ENCODE measurements at regions not wholly inside any gene's neighbourhood (a gene's known extent, or its start where the extent isn't known, plus 50 kb on each side); places are given as distances from the start of the nearest gene placed in this dataset.
"Not testable (repeated sequence)": the region's sequence is repeated elsewhere in the genome, so short reads cannot be mapped to it uniquely, and the experiment has no call there.

DNA sequence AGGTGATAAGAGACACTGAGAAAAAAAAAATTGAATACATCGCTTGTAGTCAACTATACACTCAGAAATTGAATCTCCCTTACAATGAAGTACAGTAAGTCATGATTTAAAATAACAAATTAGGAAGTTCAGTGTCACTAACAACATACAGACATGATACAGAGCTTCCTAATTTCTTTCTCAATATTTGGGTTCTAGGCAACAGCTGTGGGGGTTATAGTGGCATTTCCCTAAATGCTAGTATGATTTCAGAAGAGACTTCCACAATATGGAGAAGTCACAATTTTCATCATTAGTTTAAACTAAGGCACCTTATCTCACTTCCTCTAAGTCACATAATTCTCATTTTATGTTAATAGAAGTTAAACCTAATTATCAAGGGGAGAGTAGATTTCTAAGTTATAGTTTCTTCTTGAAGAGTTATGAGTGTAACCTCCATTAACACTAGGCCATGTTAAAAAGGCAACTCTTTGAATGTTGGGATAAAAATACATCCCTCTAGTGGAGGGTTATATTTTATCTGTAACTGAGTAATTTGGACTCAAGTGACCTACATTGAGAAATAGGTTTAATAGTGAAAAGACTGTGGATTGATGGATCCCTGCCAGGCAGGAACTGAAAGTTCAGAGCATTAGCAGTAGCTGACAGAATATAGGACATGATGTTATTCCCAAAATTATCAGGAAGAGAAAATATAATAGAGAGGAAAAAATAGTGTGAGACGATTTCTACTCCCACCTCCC, 286.0 kb upstream of the SUCLG2 start:
- peak in 1 of 3 donors; percentile 14 for DNase-seq
- Mint-ChIP-seq H3K27ac (no peak overlapping the region), H3K36me3 (no peaks in the 10 kb centered on the region), H3K4me3 (no peak overlapping the region), H3K27me3 (ENCODE audit: low read depth in 3 of 3) (no peaks in the 10 kb centered on the region), H3K9me3 (peaks cover 0 to 4% (median 1%) of the 10 kb centered on the region in 7 donors), H3K4me1 (no peaks in the 10 kb centered on the region)
- intact Hi-C loops (cut with micrococcal nuclease) = no loop called here
- Histone ChIP-seq H3K4me3 (replicated peaks in 1 of 3; ENCODE audit: low read depth in 2 of 3, low read length in 3 of 3) (no peak overlapping the region), H3K9me3 (replicated peaks in 1 of 2; ENCODE audit: control insufficient read depth in 1 of 2, insufficient read depth in 1 of 2, low read length in 2 of 2) (peaks cover 0 to 7% of the 10 kb centered on the region in 2 donors), H3K4me2 (replicated peaks; ENCODE audit: extremely low read depth, low read length, poor library complexity, severe bottlenecking) (no peak overlapping the region), H4K20me1 (ENCODE audit: insufficient read depth, low read length) (no peaks in the 10 kb centered on the region), H2AFZ (ENCODE audit: insufficient read depth, low read depth, low read length, poor library complexity, severe bottlenecking) (no peak overlapping the region), H3K79me2 (ENCODE audit: insufficient read depth, low read length) (no peaks in the 10 kb centered on the region), H3K4me1 (ENCODE audit: control insufficient read depth in 1 of 2, insufficient read depth in 2 of 2, low read length in 2 of 2) (no peaks in the 10 kb centered on the region), H3K36me3 (replicated peaks in 1 of 2; ENCODE audit: control insufficient read depth in 1 of 2, insufficient read depth in 2 of 2, low read length in 2 of 2) (no peaks in the 10 kb centered on the region), H3K9ac (ENCODE audit: insufficient read depth, low read length, poor library complexity, severe bottlenecking) (no peak overlapping the region), H3K27ac (ENCODE audit: low read depth in 1 of 2, low read length in 2 of 2) (no peak overlapping the region), H3K27me3 (ENCODE audit: control insufficient read depth in 2 of 2, insufficient read depth in 2 of 2, low read length in 2 of 2) (no peaks in the 10 kb centered on the region)
- no peak for TF ChIP-seq CTCF (IDR thresholded peaks at IDR 0.05)
- WGBS (ENCODE audit: insufficient coverage) = no CpG with 5 or more reads among the region's 2 CpGs

DNA sequence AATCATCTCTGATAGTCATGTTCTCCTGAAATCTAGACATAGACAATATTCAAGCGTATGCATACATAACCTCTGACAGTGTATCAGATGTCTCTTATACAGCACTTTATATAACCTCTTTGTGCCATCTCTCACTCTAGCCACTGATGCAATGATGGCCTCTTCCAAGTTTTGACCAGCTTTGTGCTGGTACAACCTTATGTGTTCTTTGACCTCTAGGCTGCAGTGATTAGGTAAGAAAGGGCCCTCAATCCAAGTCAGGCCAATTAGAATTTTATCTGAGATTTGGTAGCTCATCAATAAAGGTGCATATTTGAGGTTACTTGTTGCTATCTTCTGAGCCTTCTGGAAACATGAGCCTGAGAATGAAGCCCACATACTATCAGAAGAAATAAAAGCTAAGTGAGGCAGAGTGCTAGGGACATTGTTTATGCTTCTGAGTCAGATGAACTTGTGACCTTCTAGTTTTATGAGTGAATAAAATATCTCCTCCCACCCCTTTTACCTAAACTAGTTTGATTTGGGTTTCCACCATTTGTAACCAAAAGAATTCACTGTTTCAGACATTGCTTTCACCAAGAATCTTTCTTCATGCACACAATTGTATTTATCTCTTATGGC, 283.2 kb upstream of the SUCLG2 start:
- WGBS (ENCODE audit: insufficient coverage) = no CpG with 5 or more reads among the region's 1 CpG
- no peak overlapping the region for H3K27ac Mint-ChIP-seq
- Histone ChIP-seq H3K36me3 (replicated peaks in 1 of 2; ENCODE audit: control insufficient read depth in 1 of 2, insufficient read depth in 2 of 2, low read length in 2 of 2) (no peaks in the 10 kb centered on the region), H3K4me2 (replicated peaks; ENCODE audit: extremely low read depth, low read length, poor library complexity, severe bottlenecking) (no peak overlapping the region), H2AFZ (ENCODE audit: insufficient read depth, low read depth, low read length, poor library complexity, severe bottlenecking) (no peak overlapping the region), H3K9ac (ENCODE audit: insufficient read depth, low read length, poor library complexity, severe bottlenecking) (no peak overlapping the region), H3K9me3 (replicated peaks in 1 of 2; ENCODE audit: control insufficient read depth in 1 of 2, insufficient read depth in 1 of 2, low read length in 2 of 2) (peaks cover 0 to 3% of the 10 kb centered on the region in 2 donors), H3K79me2 (ENCODE audit: insufficient read depth, low read length) (no peaks in the 10 kb centered on the region), H3K4me1 (ENCODE audit: control insufficient read depth in 1 of 2, insufficient read depth in 2 of 2, low read length in 2 of 2) (no peaks in the 10 kb centered on the region), H3K27me3 (ENCODE audit: control insufficient read depth in 2 of 2, insufficient read depth in 2 of 2, low read length in 2 of 2) (no peaks in the 10 kb centered on the region), H3K4me3 (replicated peaks in 1 of 3; ENCODE audit: low read depth in 2 of 3, low read length in 3 of 3) (no peak overlapping the region), H4K20me1 (ENCODE audit: insufficient read depth, low read length) (no peaks in the 10 kb centered on the region), H3K27ac (ENCODE audit: low read depth in 1 of 2, low read length in 2 of 2) (no peak overlapping the region)
- no peak for DNase-seq
- TF ChIP-seq CTCF (IDR thresholded peaks at IDR 0.05) = no peak
- H3K4me1 Mint-ChIP-seq = no peaks in the 10 kb centered on the region
- H3K9me3 Mint-ChIP-seq = peaks cover 0 to 4% (median 0%) of the 10 kb centered on the region in 7 donors
- H3K36me3 Mint-ChIP-seq = no peaks in the 10 kb centered on the region
- H3K4me3 Mint-ChIP-seq = no peak overlapping the region
- H3K27me3 Mint-ChIP-seq (ENCODE audit: low read depth in 3 of 3) = no peaks in the 10 kb centered on the region
- intact Hi-C loops (cut with micrococcal nuclease) = no loop called here

DNA sequence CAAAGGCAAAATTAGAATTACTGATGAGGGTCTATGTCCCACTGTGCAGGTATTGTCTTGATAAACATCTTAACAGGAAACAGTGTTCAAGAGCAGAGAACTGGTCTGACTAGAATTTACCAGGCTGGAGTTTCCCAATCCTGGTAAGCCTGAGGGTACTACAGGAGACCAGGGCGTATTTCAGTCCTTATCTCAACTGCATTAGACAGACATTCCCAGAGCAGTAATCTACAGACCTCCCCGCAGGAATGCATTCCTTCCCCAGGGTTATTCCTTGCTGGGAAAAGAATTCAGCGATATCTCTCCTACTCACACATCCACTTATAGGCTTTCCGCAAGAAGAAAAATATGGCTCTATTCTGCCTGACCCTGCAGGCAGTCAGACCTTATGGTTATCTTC, 276.0 kb upstream of the SUCLG2 start:
- H3K4me3 Mint-ChIP-seq; H3K27me3 Mint-ChIP-seq (ENCODE audit: low read depth in 3 of 3); H3K36me3 Mint-ChIP-seq; H3K79me2 ChIP-seq (ENCODE audit: insufficient read depth, low read length); H3K27ac ChIP-seq (ENCODE audit: low read depth in 1 of 2, low read length in 2 of 2); H2AFZ ChIP-seq (ENCODE audit: insufficient read depth, low read depth, low read length, poor library complexity, severe bottlenecking); H4K20me1 ChIP-seq (ENCODE audit: insufficient read depth, low read length); H3K9me3 Mint-ChIP-seq; H3K4me1 ChIP-seq (ENCODE audit: control insufficient read depth in 1 of 2, insufficient read depth in 2 of 2, low read length in 2 of 2); H3K36me3 ChIP-seq (replicated peaks in 1 of 2; ENCODE audit: control insufficient read depth in 1 of 2, insufficient read depth in 2 of 2, low read length in 2 of 2); H3K4me3 ChIP-seq (replicated peaks in 1 of 3; ENCODE audit: low read depth in 2 of 3, low read length in 3 of 3); H3K4me1 Mint-ChIP-seq; H3K4me2 ChIP-seq (replicated peaks; ENCODE audit: extremely low read depth, low read length, poor library complexity, severe bottlenecking); H3K9me3 ChIP-seq (replicated peaks in 1 of 2; ENCODE audit: control insufficient read depth in 1 of 2, insufficient read depth in 1 of 2, low read length in 2 of 2); H3K27ac Mint-ChIP-seq; intact Hi-C loops (cut with micrococcal nuclease); H3K9ac ChIP-seq (ENCODE audit: insufficient read depth, low read length, poor library complexity, severe bottlenecking); DNase-seq; H3K27me3 ChIP-seq (ENCODE audit: control insufficient read depth in 2 of 2, insufficient read depth in 2 of 2, low read length in 2 of 2): not testable (repeated sequence)
- WGBS (ENCODE audit: insufficient coverage) = 100% methylated on average over 2 of the region's 4 CpGs
